Right ventricle myocardium inferior (tissue), 1 donor: ENCODE measurements at regions not wholly inside any gene's neighbourhood (a gene's known extent, or its start where the extent isn't known, plus 50 kb on each side); places are given as distances from the start of the nearest gene placed in this dataset.

ENCODE experiments used
- ATAC-seq: fragments of 200-7000 bp; cut with Tn5 transposase; one replicate; pipeline ENCODE4 v1.9.1; 2020; ENCODE audit warnings: mild to moderate bottlenecking, moderate library complexity
- DNase-seq: peaks from one replicate; pipeline ENCODE4 v3.0.0; 2021; ENCODE audit errors: missing footprints
- intact Hi-C: fragments of 100-400 bp; cut with DNase I; formaldehyde crosslinking; loops from one replicate; pipeline ENCODE4 v1.11.0; 2022
- donor health status: DM: no; HTN: yes; CAD: no; lungs with severe emphysema.

GRCh38 chr5:105573575-105573974 is 2011.0 kb upstream of the NUDT12 start:
- DNase-seq (no peak), ATAC-seq (no peak)
- intact Hi-C loops, result no loop called here

DNA sequence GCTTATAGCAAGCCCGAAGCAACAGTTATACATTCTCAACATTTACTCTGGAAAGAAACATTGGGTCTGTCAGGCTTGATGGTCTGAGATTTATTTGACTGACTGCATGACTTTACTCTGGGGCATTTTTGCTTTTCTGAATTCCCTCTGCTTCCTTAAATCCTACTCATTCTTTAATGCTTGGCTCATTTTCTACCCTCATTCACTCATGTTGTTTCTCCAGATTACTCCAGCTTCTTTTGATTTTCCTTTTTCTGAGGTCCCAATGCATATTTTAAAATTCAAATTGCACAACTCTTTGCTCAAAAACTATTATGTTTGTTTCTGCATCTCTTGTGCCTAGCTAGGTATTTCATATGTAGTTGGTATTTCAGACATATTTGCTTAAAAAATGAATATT is 2002.9 kb upstream of the NUDT12 start:
- intact Hi-C loops, result no loop called here
- DNase-seq, result no peak

GRCh38 chr5:105563842-105564241 is 2001.3 kb upstream of the NUDT12 start:
- intact Hi-C loops, result no loop called here
- ATAC-seq (no peak), DNase-seq (no peak)

More for the DNA sequence above, 2002.9 kb upstream of the NUDT12 start:
- ATAC-seq, result no peak

GRCh38 chr5:105554568-105555169 is 1992.1 kb upstream of the NUDT12 start:
- ATAC-seq (no peak), DNase-seq (no peak)
- intact Hi-C loops, result no loop called here

DNA sequence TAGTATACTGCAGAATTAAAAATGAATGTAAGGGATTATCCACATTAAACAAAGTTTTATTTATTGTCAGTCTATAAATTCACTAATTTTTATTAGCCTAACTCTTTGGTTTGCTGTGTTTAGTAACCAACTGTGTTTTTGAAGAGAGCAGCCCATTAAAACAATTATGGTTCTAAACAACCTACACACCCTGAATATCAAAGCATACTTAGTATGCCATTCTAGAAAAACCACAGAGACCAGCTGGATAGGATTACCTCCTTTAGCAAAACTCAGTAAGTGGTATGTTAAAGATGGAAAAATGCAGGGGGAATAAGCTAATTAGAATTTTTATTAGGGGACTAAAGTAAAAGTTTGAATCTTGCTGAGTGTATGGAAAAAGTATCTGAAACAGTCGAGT is 1981.7 kb upstream of the NUDT12 start:
- intact Hi-C loops, result no loop called here
- no peak for DNase-seq
- no peak for ATAC-seq

DNA sequence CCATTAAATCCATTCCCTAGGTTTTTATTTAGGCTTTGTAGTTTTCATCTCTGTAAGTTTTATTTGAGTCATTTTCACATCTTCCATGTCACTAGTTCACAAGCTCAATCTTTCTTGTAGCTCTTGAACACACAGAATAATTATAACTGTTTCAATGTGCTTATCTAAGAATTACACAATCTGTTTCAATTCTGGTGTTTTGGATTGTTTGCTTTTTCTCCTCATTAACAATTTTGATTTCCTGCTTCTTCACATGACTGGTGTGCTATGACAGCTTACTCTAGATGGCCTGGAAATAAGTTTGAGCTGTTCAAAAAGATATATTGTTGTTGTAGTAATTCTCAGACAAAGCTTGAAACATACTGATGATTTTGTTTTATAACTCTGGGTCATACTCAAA is 1974.1 kb upstream of the NUDT12 start:
- intact Hi-C loops, result no loop called here
- no peak for DNase-seq

DNA sequence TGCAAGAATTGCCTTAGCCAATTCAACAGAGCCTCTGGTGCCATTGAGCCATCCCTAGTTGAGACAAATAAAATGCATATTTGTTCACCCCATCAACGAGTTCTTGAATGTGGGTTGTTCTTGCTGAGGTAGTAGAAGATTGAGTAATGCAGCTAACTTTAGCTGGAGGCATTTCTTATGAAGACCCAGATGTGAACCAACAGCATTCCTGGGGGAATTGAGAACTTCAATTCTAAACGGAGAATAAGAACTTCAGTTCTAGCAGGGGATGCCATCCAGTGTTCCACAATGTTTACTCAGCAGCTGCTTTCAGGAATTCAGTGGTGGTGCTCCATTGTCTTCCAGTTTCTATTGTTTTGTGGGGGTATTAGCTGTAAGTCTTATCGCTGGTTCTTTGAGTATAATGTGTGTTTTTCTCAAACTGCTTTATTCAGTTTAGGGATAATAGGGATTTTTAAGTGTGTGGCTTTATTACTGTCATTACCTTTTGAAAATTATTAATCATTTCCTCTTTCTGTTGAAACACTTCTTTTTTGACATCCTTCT is 1968.2 kb upstream of the NUDT12 start:
- intact Hi-C loops, result no loop called here
- ATAC-seq (no peak), DNase-seq (no peak)

More for the DNA sequence above, 1974.1 kb upstream of the NUDT12 start:
- ATAC-seq, result no peak

DNA sequence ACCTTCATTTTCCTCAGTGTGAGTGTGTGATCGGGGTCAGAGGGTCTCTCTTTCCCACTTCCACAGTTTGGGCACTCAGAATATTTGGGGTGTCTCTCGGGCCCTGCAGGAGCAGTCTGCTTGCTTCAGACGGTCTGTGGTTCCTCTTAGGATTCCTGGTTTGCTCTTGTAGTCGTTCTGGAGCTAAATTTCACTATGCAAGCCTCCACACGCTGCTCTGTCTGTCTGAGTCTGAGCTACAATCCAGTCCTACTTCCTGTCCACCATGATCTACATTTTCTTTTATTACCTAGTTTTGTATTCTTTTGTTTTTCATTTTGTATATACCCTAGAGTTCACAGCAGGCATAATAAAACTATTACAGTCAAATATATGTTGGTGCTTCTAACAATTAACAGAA is 1967.3 kb upstream of the NUDT12 start:
- ATAC-seq (no peak), DNase-seq (no peak)
- intact Hi-C loops, result no loop called here

GRCh38 chr5:105508519-105508918 is 1945.9 kb upstream of the NUDT12 start:
- ATAC-seq (no peak), DNase-seq (no peak)
- intact Hi-C loops, result no loop called here

GRCh38 chr5:105506692-105507277 is 1944.2 kb upstream of the NUDT12 start:
- no peak for ATAC-seq

DNA sequence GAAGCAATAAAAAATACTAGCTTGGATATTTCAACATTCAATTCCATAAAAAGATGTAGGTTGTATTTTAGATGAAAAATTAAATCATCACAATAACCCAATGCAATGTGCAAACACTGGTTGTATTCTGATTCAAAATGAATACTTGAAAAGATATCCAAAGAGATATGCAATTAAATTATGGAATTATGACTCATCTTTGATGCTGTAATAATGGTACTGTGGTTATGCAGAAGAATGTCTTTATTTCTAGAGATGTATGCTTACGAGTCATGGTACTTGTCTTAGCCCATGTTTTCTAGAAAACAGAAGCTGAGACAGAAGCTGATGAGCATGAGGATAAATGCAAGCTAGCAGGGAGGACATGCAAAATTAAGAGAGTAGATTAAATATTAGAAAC is 1941.4 kb upstream of the NUDT12 start:
- DNase-seq (no peak), ATAC-seq (no peak)
- intact Hi-C loops, result no loop called here

More at GRCh38 chr5:105506692-105507277, 1944.2 kb upstream of the NUDT12 start:
- intact Hi-C loops, result no loop called here
- no peak for DNase-seq

DNA sequence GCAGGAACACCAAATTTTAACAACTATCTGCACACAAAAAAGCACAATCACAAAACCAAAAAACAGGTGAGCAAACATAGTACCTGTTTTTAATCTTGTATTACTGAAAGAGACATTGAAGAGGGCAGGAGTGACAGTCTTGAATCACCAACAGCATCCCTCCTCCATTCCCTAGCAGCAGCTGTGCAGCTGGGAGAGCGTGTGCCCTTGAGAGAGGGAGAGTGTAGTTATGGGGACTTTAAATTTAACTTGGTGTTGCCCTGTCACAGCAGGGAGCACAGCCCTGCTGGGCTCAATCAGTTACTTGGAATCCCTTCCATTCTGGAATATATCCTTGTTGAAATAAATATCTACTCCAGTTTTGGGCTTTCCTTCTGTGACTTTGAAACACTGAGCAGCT is 1938.7 kb upstream of the NUDT12 start:
- intact Hi-C loops, result no loop called here
- DNase-seq (no peak), ATAC-seq (no peak)

GRCh38 chr5:105475401-105475800 is 1912.8 kb upstream of the NUDT12 start:
- no peak for DNase-seq

GRCh38 chr5:105462377-105462776 is 1899.8 kb upstream of the NUDT12 start:
- intact Hi-C loops, result no loop called here
- no peak for ATAC-seq
- DNase-seq, result no peak

More at GRCh38 chr5:105475401-105475800, 1912.8 kb upstream of the NUDT12 start:
- no peak for ATAC-seq
- intact Hi-C loops, result no loop called here

DNA sequence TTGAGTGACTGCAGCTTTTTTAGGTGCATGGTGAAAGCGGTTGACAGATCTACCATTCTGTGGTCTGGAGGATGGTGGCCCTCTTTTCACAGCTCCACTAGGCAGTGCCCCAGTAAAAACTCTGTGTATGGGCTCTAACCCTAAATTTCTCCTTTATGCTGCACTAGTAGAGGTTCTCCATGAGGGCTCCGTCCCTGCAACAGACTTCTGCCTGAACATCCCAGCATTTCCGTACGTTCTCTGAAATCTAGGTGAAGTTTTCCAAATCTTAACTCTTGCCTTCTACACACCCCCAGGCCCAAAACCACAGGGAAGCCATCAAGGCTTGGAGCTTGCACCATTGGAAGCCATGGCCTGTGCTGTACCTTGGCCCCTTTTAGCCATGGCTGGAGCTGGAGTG is 1898.1 kb upstream of the NUDT12 start:
- DNase-seq (no peak), ATAC-seq (no peak)
- intact Hi-C loops, result no loop called here

DNA sequence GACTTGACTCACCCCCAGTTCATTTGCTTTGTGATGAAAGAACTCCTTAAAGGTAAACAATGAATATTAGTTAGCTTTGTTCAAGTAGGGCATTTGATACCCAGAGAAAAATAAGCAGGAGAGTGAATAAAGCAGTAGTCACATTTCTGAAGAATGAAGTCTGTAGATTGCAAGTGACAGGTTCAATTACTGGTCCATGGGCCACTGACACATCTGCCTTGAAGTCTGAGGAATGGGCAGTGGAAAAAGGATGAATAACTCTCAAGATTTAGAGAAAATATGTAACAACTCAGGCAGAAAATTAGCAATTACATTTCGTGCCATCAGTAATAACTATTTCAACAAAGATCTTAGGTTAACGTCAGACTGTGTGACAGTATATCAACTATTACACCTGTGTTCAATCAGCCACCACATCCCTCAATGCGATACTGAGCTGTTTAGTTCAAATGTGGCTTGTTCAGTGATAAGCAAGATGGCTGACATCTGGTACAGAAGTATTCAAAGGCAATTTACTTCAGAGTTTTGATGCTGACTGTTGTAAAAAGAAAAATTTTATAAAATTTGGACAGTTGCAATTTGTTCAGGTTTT is 1890.7 kb upstream of the NUDT12 start:
- ATAC-seq, result no peak
- intact Hi-C loops, result no loop called here
- DNase-seq, result no peak

- DNase-seq, result no peak
- no peak for ATAC-seq
- intact Hi-C loops, result no loop called here
Observed at GRCh38 chr5:105448271-105448670, 1885.7 kb upstream of the NUDT12 start.

DNA sequence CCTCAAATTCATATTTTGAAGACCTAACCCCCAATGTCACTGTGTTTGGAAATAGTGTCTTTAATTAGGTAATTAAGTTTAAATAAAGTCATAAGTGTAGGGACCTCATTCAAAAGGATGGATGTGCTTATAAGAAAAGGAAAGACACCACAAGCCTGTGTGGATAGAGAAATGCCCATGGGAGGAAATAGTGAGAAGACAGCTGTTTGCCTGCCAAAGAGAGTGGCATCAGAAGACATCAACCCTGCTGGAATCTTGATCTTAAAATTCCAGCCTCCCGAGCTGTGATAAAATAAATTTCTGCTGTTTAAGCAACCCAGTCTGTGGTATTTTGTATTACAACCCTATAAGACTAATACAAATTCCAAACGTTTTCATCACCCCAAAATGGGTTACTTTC is 1867.9 kb upstream of the NUDT12 start:
- ATAC-seq, result no peak
- no peak for DNase-seq
- intact Hi-C loops, result no loop called here

DNA sequence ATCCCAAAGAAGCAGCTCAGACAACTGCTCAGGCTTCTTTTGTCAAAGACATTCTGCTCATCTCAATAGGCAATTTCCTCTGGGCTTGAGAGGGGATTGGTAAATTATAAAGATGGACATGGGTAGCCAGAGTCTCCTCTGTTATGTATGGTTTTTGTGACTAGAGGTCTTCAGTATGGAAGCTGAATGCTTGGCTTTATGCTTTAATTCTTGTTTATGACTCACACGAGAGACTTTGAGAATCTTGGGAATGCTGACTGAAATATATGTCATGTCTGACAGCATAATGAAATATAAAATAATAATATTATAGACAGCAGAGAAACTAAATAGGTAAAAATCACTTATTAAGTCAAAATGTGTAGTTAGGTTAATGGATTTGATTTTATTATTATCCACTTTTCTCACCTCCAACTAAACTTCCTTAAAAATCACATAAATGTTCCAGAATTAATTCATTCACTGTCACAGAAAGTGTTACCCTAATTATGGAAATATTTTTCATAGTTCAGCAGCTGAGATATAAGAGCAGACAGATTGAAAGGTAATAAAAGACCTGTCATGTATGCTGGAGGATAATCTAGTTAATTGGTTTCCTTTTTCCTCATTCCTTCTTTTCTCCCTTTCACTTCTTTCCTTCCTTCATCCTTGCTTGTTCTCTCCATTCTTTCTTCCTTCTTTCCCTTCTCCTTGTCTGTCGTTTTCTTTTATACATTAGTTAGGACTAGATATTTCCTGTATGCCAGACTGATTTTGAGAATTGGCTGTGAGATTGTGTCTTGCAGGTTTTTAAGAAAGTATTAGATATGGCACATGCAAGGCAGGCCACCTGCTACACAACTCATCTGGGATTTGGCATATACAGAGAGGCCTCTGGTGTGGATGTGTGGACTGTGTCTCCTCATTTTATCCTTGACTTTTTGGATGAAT is 1866.1 kb upstream of the NUDT12 start:
- intact Hi-C loops, result no loop called here
- no peak for DNase-seq
- ATAC-seq, result no peak
